Activated T-cell treated with anti-CD3 and anti-CD28 coated beads, Interleukin-2, amount 50 U/mL, for 4 hours (primary cell): ENCODE measurements at regions not wholly inside any gene's neighbourhood (a gene's known extent, or its start where the extent isn't known, plus 50 kb on each side); places are given as distances from the start of the nearest gene placed in this dataset.

Experiments
- ATAC-seq, 2 donors: fragments of 200-7000 bp; cut with Tn5 transposase; one replicate each; pipeline ENCODE4 v1.10.0; 2021
- DNase-seq: peaks from one replicate; pipeline ENCODE4 v3.0.0-alpha.2; 2020
- H3K27me3 Mint-ChIP-seq: one replicate; pipeline ENCODE4 v1.8.0; 2021; ENCODE audit warnings: low read depth, mixed read lengths
- H3K36me3 Mint-ChIP-seq: one replicate; pipeline ENCODE4 v1.8.0; 2022; ENCODE audit warnings: mixed read lengths; ENCODE audit not compliant: insufficient read depth
- H3K4me1 Mint-ChIP-seq: one replicate; pipeline ENCODE4 v1.8.0; 2021; ENCODE audit warnings: low read depth, mixed read lengths
- H3K4me3 Mint-ChIP-seq: one replicate; pipeline ENCODE4 v1.8.0; 2021; ENCODE audit warnings: mild to moderate bottlenecking, moderate library complexity, mixed read lengths
- H3K9me3 Mint-ChIP-seq: one replicate; pipeline ENCODE4 v1.8.0; 2021; ENCODE audit warnings: mixed read lengths

- H3K27me3 Mint-ChIP-seq, result no peaks in the 10 kb centered on the region
- ATAC-seq (no peak), DNase-seq (no peak)
- H3K4me1 Mint-ChIP-seq, result no peaks in the 10 kb centered on the region
- peaks cover 4% of the 10 kb centered on the region for H3K9me3 Mint-ChIP-seq
- H3K4me3 Mint-ChIP-seq, result no peak overlapping the region
- no peaks in the 10 kb centered on the region for H3K36me3 Mint-ChIP-seq
Observed at GRCh38 chr5:116911074-116911473, 336.5 kb upstream of the SEMA6A start.

GRCh38 chr5:116908537-116908936 is 333.9 kb upstream of the SEMA6A start:
- no peak for DNase-seq
- no peak overlapping the region for H3K4me3 Mint-ChIP-seq
- H3K27me3 Mint-ChIP-seq, result no peaks in the 10 kb centered on the region
- H3K9me3 Mint-ChIP-seq, result no peaks in the 10 kb centered on the region
- no peaks in the 10 kb centered on the region for H3K4me1 Mint-ChIP-seq
- H3K36me3 Mint-ChIP-seq, result no peaks in the 10 kb centered on the region
- ATAC-seq, result no peak

GRCh38 chr5:116905885-116906284 is 331.3 kb upstream of the SEMA6A start:
- Mint-ChIP-seq H3K4me1 (no peaks in the 10 kb centered on the region), H3K9me3 (no peaks in the 10 kb centered on the region), H3K27me3 (no peaks in the 10 kb centered on the region), H3K36me3 (no peaks in the 10 kb centered on the region), H3K4me3 (no peak overlapping the region)
- ATAC-seq (no peak), DNase-seq (no peak)

- Mint-ChIP-seq H3K36me3 (no peaks in the 10 kb centered on the region), H3K9me3 (no peaks in the 10 kb centered on the region), H3K27me3 (no peaks in the 10 kb centered on the region), H3K4me1 (no peaks in the 10 kb centered on the region), H3K4me3 (no peak overlapping the region)
- no peak for DNase-seq
- ATAC-seq, result no peak
Observed at GRCh38 chr5:116900793-116901192, 326.2 kb upstream of the SEMA6A start.

- Mint-ChIP-seq H3K27me3 (no peaks in the 10 kb centered on the region), H3K36me3 (no peaks in the 10 kb centered on the region), H3K4me3 (no peak overlapping the region), H3K4me1 (no peaks in the 10 kb centered on the region), H3K9me3 (no peaks in the 10 kb centered on the region)
- DNase-seq (no peak), ATAC-seq (no peak)
Observed at GRCh38 chr5:116898917-116899316, 324.3 kb upstream of the SEMA6A start.

GRCh38 chr5:116897291-116897690 is 322.7 kb upstream of the SEMA6A start:
- Mint-ChIP-seq H3K4me3 (no peak overlapping the region), H3K27me3 (no peaks in the 10 kb centered on the region), H3K9me3 (no peaks in the 10 kb centered on the region), H3K4me1 (no peaks in the 10 kb centered on the region), H3K36me3 (no peaks in the 10 kb centered on the region)
- ATAC-seq (no peak), DNase-seq (no peak)

GRCh38 chr5:116896001-116896400 is 321.4 kb upstream of the SEMA6A start:
- ATAC-seq, result no peak
- Mint-ChIP-seq H3K9me3 (no peaks in the 10 kb centered on the region), H3K36me3 (no peaks in the 10 kb centered on the region), H3K4me1 (no peaks in the 10 kb centered on the region), H3K4me3 (no peak overlapping the region), H3K27me3 (no peaks in the 10 kb centered on the region)
- no peak for DNase-seq

GRCh38 chr5:116892993-116893392 is 318.4 kb upstream of the SEMA6A start:
- ATAC-seq (no peak), DNase-seq (no peak)
- Mint-ChIP-seq H3K4me1 (no peaks in the 10 kb centered on the region), H3K4me3 (no peak overlapping the region), H3K36me3 (no peaks in the 10 kb centered on the region), H3K27me3 (no peaks in the 10 kb centered on the region), H3K9me3 (no peaks in the 10 kb centered on the region)

- DNase-seq, result no peak
- peaks cover 4% of the 10 kb centered on the region for H3K9me3 Mint-ChIP-seq
- H3K4me1 Mint-ChIP-seq, result no peaks in the 10 kb centered on the region
- no peak for ATAC-seq
- H3K27me3 Mint-ChIP-seq, result no peaks in the 10 kb centered on the region
- H3K36me3 Mint-ChIP-seq, result no peaks in the 10 kb centered on the region
- no peak overlapping the region for H3K4me3 Mint-ChIP-seq
Observed at GRCh38 chr5:116887104-116887503, 312.5 kb upstream of the SEMA6A start.

- Mint-ChIP-seq H3K4me1 (no peaks in the 10 kb centered on the region), H3K4me3 (no peak overlapping the region), H3K36me3 (no peaks in the 10 kb centered on the region), H3K27me3 (no peaks in the 10 kb centered on the region), H3K9me3 (peaks cover 4% of the 10 kb centered on the region)
- DNase-seq (no peak), ATAC-seq (no peak)
Observed at GRCh38 chr5:116885825-116886224, 311.2 kb upstream of the SEMA6A start.

- H3K27me3 Mint-ChIP-seq, result no peaks in the 10 kb centered on the region
- no peak overlapping the region for H3K4me3 Mint-ChIP-seq
- DNase-seq (no peak), ATAC-seq (no peak)
- H3K9me3 Mint-ChIP-seq, result peaks cover 4% of the 10 kb centered on the region
- H3K4me1 Mint-ChIP-seq, result no peaks in the 10 kb centered on the region
- H3K36me3 Mint-ChIP-seq, result no peaks in the 10 kb centered on the region
Observed at GRCh38 chr5:116883875-116884274, 309.3 kb upstream of the SEMA6A start.

- ATAC-seq, result no peak
Observed at GRCh38 chr5:116881921-116882531, 307.4 kb upstream of the SEMA6A start.

GRCh38 chr5:116880601-116881000 is 306.0 kb upstream of the SEMA6A start:
- Mint-ChIP-seq H3K4me3 (no peak overlapping the region), H3K27me3 (no peaks in the 10 kb centered on the region), H3K4me1 (no peaks in the 10 kb centered on the region), H3K36me3 (no peaks in the 10 kb centered on the region), H3K9me3 (peaks cover 4% of the 10 kb centered on the region)
- ATAC-seq (no peak), DNase-seq (no peak)

More at GRCh38 chr5:116881921-116882531, 307.4 kb upstream of the SEMA6A start:
- Mint-ChIP-seq H3K27me3 (no peaks in the 10 kb centered on the region), H3K36me3 (no peaks in the 10 kb centered on the region), H3K4me1 (no peaks in the 10 kb centered on the region), H3K9me3 (peaks cover 4% of the 10 kb centered on the region), H3K4me3 (no peak overlapping the region)
- DNase-seq, result no peak

GRCh38 chr5:116880150-116880549 is 305.5 kb upstream of the SEMA6A start:
- Mint-ChIP-seq H3K27me3 (no peaks in the 10 kb centered on the region), H3K4me1 (no peaks in the 10 kb centered on the region), H3K4me3 (no peak overlapping the region), H3K36me3 (no peaks in the 10 kb centered on the region), H3K9me3 (peaks cover 4% of the 10 kb centered on the region)
- no peak for ATAC-seq
- DNase-seq, result no peak

- Mint-ChIP-seq H3K9me3 (no peaks in the 10 kb centered on the region), H3K4me3 (no peak overlapping the region), H3K27me3 (no peaks in the 10 kb centered on the region), H3K4me1 (no peaks in the 10 kb centered on the region), H3K36me3 (no peaks in the 10 kb centered on the region)
- no peak for ATAC-seq
- DNase-seq, result no peak
Observed at GRCh38 chr5:116876240-116876840, 301.7 kb upstream of the SEMA6A start.
